Mesodermal cell (in vitro differentiated cells): ENCODE measurements at regions not wholly inside any gene's neighbourhood (a gene's known extent, or its start where the extent isn't known, plus 50 kb on each side); places are given as distances from the start of the nearest gene placed in this dataset.
A peak's percentile ranks its signal among the peaks of the same experiment; 100 is the strongest.

Experiments
- H3K27ac ChIP-seq: 2 replicates; pipeline ENCODE4 v1.7.0; 2013; ENCODE audit warnings: mild to moderate bottlenecking, low read depth, low read length, moderate library complexity; ENCODE audit not compliant: severe bottlenecking
- H3K36me3 ChIP-seq: 2 replicates; pipeline ENCODE4 v1.7.1; 2013; ENCODE audit warnings: mild to moderate bottlenecking, low read length, moderate library complexity; ENCODE audit not compliant: control insufficient read depth, insufficient read depth
- H3K4me1 ChIP-seq: one replicate; pipeline ENCODE4 v1.7.1; 2013; ENCODE audit warnings: mild to moderate bottlenecking, low read length; ENCODE audit not compliant: insufficient read depth, control insufficient read depth, poor library complexity, severe bottlenecking
- H3K4me3 ChIP-seq: 2 replicates; pipeline ENCODE4 v1.7.0; 2013; ENCODE audit warnings: low read length, control low read depth, mild to moderate bottlenecking; ENCODE audit not compliant: insufficient read depth, poor library complexity, severe bottlenecking; ENCODE audit errors: extremely low read depth
- H3K9me3 ChIP-seq: 2 replicates; pipeline ENCODE4 v1.7.1; 2013; ENCODE audit warnings: mild to moderate bottlenecking, low read length, moderate library complexity; ENCODE audit not compliant: control insufficient read depth
- WGBS, 2 experiments: methylation state at CpG; one replicate each; pipeline ENCODE4 v1.1.5; 2013; ENCODE audit warnings: missing lambda C conversion rate in 2 of 2; ENCODE audit not compliant: insufficient coverage in 2 of 2; 5-methylcytosine and 5-hydroxymethylcytosine counted together

DNA sequence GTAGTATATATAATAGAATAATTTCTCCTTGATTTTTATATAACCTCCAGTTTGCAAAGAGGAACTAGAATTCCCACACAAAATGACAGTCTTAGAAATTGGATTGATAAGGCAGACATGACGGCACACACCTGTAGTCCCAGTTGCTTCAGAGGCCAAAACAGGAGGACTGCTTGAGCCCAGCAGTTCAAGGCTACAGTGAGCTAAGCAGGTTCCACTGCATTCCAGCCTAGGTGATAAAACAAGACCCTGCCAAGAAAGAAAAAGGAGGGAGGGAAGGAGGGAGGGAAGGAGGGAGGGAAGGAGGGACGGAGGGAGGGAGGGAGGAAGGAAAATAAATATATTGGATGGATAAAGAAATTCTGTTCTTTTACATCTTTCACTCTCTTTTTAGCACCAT is 77.6 kb upstream of the SASH1 start:
- Histone ChIP-seq H3K4me3 (no peak overlapping the region), H3K36me3 (no peaks in the 10 kb centered on the region), H3K27ac (no peak overlapping the region), H3K4me1 (peaks cover 16% of the 10 kb centered on the region), H3K9me3 (no peaks in the 10 kb centered on the region)
- 82% methylated on average over 1 of the region's 2 CpGs; no CpG with 5 or more reads in 1 of the 2 experiments for WGBS, 2 experiments

DNA sequence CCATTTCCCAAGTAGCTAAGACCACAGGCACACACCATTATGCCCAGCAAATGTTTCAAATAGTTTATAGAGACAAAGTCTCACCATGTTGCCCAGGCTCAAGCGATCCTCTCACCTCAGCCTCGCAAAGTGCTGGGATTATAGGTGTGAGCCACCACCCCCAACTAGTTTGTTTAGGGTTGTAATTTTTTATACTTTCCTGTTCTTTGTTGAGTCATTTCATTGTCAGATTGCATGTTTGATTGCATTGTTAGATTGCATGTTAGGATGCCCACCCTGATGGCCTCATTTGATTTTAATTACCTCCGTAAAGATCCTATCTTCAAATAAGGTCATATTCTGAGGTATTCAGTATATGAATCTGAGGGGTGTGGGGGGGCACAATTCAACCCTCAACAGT is 73.3 kb upstream of the SASH1 start:
- no peaks in the 10 kb centered on the region for H3K9me3 ChIP-seq
- WGBS, 2 experiments, result no CpG with 5 or more reads among the region's 3 CpGs
- peaks cover 31% of the 10 kb centered on the region for H3K4me1 ChIP-seq
- no peak overlapping the region for H3K4me3 ChIP-seq
- no peak overlapping the region for H3K27ac ChIP-seq
- H3K36me3 ChIP-seq, result no peaks in the 10 kb centered on the region

DNA sequence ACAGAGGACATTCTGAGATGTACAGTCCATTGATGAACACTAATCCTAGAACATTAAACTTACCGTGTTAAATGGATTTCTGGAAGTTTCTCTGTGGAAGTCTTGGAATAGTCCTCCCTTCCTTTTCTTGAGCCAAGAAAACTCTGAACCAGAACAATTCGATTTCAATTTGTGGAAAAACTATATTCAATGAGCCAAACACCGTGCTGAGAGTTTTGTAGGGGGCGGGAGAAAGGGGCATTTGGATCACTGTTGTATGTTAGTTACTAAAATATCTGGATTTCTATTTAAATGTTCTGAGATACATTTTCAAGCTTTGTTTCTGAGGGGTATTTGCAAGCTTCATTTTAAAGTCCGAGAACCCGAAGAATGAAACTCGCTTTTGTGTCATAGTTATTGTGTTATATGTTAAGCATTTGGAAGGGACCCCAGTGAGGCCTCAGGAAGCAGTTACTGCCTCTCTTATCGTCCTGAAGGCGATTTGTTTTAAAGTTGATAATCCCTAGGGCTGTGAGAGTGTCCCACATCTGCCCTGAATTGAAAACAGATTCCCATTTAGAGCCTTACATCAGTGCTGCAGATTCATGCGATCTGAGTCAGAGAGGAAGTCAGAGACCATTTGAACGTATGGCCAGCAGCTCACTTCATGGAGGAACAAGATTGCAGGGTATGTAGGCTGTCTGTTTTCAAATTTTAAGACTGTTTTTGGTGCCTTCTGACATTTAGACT is 70.8 kb upstream of the SASH1 start:
- 62% methylated on average over 5 to 9 of the region's 11 CpGs for WGBS, 2 experiments
- no peak overlapping the region for H3K4me3 ChIP-seq
- H3K9me3 ChIP-seq, result no peaks in the 10 kb centered on the region
- no peaks in the 10 kb centered on the region for H3K36me3 ChIP-seq
- H3K4me1 ChIP-seq, result peaks cover 30% of the 10 kb centered on the region
- peak overlapping the region; percentile 93 for H3K27ac ChIP-seq

DNA sequence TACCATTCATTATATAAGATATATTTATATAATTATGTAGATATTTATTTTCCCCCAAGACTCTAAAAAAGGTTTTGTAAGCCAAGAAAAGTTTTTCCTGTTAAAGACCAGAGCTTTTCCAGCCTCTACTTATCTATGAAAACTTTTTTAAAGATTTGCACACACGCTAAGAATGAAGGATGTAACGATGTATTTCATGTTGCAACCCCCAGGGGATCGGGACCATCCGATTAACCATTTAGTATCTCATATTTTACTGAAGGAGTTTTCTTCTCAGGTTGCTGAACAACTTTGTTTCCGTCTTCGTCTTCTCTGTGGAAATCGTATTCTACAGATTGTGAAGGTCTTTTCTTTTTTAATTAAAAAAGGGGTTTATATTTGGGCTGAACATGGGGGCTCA is 70.0 kb upstream of the SASH1 start:
- H3K4me3 ChIP-seq, result no peak overlapping the region
- H3K4me1 ChIP-seq, result peaks cover 26% of the 10 kb centered on the region
- 100% methylated on average over 2 of the region's 7 CpGs; no CpG with 5 or more reads in 1 of the 2 experiments for WGBS, 2 experiments
- H3K9me3 ChIP-seq, result no peaks in the 10 kb centered on the region
- H3K36me3 ChIP-seq, result no peaks in the 10 kb centered on the region
- peak overlapping the region; percentile 93 for H3K27ac ChIP-seq

DNA sequence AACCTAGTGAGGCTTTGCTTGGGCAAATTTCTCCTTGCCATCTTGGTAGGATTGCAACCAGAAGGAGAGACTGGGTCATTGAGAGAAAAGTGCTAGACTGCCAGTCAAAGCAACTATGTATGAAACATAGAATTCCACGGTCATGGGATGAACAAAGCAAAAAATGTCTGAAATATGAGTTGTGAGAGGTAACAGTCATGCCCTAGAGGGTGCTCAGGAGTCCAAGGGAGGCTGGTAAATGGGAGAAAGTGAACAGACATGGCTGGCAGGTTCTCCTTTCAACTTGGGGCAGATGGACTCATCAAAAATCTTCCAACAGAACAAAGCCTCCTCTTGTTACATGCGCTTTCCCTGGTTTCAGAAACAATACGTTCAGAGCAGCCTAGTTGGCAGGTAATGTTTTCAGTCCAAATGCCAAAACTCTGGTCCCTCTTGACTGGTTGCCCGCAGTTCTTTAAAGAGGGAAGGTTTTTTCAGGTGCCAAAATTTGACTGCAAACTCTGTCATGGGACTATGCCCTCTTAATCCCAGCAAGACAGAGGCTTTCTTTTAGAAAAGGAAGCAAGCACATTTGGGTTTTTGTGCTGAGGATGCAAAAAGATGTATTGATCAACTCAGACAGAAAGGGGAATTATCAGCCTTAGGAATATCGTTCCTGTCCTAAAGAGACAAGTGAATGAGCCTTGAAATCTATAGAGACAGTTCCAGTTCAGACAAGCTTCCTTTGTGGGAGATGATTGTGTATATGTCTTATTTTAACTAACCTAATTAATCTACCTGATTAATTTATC is 68.5 kb upstream of the SASH1 start:
- Histone ChIP-seq H3K4me3 (no peak overlapping the region), H3K27ac (no peak overlapping the region), H3K36me3 (no peaks in the 10 kb centered on the region), H3K9me3 (no peaks in the 10 kb centered on the region), H3K4me1 (peaks cover 15% of the 10 kb centered on the region)
- WGBS, 2 experiments, result 93 to 96% methylated on average over 4 to 5 of the region's 5 CpGs

DNA sequence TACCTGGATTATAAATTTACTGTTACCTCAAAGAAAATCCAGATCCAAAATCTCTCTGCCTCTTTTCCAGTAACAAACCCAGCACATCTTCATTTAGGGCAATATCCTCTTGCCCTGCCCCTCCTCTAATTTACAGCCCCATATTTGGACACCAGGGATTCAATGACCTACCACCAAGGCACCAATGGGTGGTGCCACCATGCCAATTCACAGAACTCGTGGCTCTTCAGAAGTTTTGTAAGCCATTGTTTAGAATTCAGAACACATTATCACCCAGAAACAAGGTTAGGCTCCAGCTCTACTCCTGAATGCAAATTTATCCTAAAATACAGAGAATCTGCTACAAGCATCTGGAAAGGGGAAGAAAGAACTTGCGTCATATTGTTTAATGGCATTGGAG is 67.8 kb upstream of the SASH1 start:
- no CpG with 5 or more reads among the region's 2 CpGs for WGBS, 2 experiments
- no peaks in the 10 kb centered on the region for H3K9me3 ChIP-seq
- H3K36me3 ChIP-seq, result no peaks in the 10 kb centered on the region
- peaks cover 15% of the 10 kb centered on the region for H3K4me1 ChIP-seq
- H3K4me3 ChIP-seq, result no peak overlapping the region
- H3K27ac ChIP-seq, result no peak overlapping the region

DNA sequence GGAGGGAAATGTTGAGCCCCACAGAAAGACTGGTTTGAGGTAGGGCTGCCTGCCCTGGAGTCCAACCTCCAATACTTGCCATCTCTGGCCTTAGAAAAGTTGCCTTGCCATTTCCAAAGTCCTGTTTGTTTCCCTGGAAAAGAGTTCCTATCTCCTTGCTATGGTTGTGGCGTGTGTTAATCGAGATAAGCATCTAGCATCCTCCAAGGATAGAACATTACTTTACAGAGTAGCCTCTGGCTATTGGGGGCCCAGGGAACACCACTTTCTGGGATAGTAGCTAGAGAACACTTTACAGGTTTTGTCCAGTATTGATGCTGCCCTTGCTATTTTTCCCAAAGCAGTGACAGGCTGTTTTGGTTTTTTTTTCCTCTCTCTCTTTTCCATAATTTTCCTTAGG is 57.4 kb upstream of the SASH1 start:
- Histone ChIP-seq H3K9me3 (no peaks in the 10 kb centered on the region), H3K27ac (no peak overlapping the region), H3K4me3 (no peak overlapping the region), H3K36me3 (no peaks in the 10 kb centered on the region), H3K4me1 (peaks cover 21% of the 10 kb centered on the region)
- no CpG with 5 or more reads among the region's 2 CpGs for WGBS, 2 experiments

DNA sequence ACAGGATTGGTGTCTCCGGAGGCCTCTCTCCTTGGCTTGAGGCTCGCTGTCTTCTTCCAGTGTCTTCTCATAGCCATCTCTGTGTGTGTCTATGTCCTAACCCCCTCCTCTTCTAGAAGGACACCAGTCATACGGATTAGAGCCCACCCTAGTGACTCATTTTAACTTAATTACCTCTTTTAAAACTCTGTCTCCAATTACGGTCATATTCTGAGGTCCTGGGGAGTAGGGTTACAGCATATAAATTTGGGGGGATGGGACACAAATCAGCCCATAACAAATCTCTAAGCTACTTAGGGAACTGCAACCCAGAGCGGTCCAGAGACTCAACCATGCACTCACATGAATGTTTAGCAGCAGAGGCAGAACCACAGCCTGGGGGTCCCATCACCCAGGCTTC is 56.1 kb upstream of the SASH1 start:
- peaks cover 27% of the 10 kb centered on the region for H3K4me1 ChIP-seq
- no peak overlapping the region for H3K4me3 ChIP-seq
- no peaks in the 10 kb centered on the region for H3K9me3 ChIP-seq
- H3K36me3 ChIP-seq, result no peaks in the 10 kb centered on the region
- 92 to 100% methylated on average over 2 to 4 of the region's 5 CpGs for WGBS, 2 experiments
- no peak overlapping the region for H3K27ac ChIP-seq

DNA sequence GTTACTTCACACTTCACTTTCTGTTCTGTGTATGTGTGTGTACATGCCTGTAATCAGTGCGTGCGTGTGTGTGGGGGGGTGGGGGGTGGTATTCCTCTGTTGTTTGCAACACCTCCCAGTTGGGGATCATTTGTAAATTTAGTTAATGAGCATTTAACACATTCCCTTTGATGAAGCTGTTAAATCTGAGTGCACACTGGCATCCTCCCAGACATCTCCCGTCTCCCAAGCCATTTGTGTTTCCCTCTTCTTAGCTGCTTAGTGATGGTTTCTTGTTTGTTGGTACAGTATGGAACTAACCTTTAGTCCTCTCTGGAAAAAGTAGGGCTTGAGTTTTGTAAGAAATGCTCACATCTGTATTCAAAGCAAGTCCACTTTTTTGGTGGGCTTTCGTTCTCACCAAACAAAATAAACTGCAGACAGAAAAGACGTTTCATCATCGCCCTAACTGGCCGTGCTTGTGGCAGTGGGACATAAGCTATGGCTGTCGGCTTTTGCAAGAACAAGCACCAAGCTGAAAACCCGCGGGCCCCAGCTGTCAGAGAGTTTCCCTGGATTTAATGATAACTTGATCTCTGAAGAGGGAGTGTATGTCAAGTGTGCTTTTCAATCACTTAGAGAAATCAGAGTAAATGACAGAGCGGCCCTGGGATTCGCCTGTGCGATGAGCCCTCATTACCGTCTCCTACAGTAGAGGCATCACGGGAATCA is 54.9 kb upstream of the SASH1 start:
- H3K27ac ChIP-seq, result no peak overlapping the region
- peaks cover 29% of the 10 kb centered on the region for H3K4me1 ChIP-seq
- no peaks in the 10 kb centered on the region for H3K36me3 ChIP-seq
- H3K4me3 ChIP-seq, result no peak overlapping the region
- no peaks in the 10 kb centered on the region for H3K9me3 ChIP-seq
- WGBS, 2 experiments, result 81 to 87% methylated on average over 10 to 14 of the region's 15 CpGs

DNA sequence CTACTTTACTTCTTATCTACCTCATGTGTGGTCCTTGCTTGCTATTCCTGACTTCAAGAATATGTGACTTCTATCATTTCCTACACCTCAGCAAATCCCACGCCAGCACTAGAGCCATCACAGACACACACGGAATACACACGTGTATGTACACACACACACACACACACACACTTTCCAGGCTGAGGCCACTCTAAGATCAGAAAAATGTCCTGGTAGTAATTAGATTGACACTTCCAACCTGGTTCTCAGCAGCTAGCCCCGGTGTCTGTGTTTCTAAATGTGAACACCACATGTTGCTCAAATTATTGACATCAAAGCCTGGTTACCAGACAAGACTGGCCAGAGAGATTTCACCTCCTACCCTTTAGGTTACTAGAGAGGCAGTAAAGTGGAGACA is 54.1 kb upstream of the SASH1 start:
- H3K27ac ChIP-seq, result no peak overlapping the region
- no peak overlapping the region for H3K4me3 ChIP-seq
- WGBS, 2 experiments, result 93% methylated on average over 4 of the region's 4 CpGs; no CpG with 5 or more reads in 1 of the 2 experiments
- peaks cover 29% of the 10 kb centered on the region for H3K4me1 ChIP-seq
- no peaks in the 10 kb centered on the region for H3K9me3 ChIP-seq
- H3K36me3 ChIP-seq, result no peaks in the 10 kb centered on the region
